ENCODE measurements at regions not wholly inside any gene's neighbourhood (a gene's known extent, or its start where the extent isn't known, plus 50 kb on each side); places are given as distances from the start of the nearest gene placed in this dataset.

- H3K9me3 ChIP-seq (ENCODE audit: low read length), result no peaks in the 10 kb centered on the region
- peaks cover 18 to 45% of the 10 kb centered on the region in 2 donors for H3K27me3 ChIP-seq (ENCODE audit: control insufficient read depth in 1 of 2, insufficient read depth in 2 of 2, low read length in 2 of 2)
- no peak overlapping the region for H3K27ac ChIP-seq (ENCODE audit: low read depth, low read length)
- H3K4me3 ChIP-seq (ENCODE audit: low read depth in 1 of 2, low read length in 2 of 2), result no peak overlapping the region
- H3K36me3 ChIP-seq (ENCODE audit: insufficient read depth, low read length), result no peaks in the 10 kb centered on the region
- no peaks in the 10 kb centered on the region for H3K4me1 ChIP-seq (ENCODE audit: insufficient read depth, low read length)
- no peak overlapping the region for H3K9ac ChIP-seq (ENCODE audit: low read length)
Measured at GRCh38 chr14:101457301-101457935, 103.9 kb upstream of the DIO3 start.

GRCh38 chr14:101457936-101458740, 103.2 kb upstream of the DIO3 start:
- Histone ChIP-seq H3K36me3 (ENCODE audit: insufficient read depth, low read length) (no peaks in the 10 kb centered on the region), H3K4me1 (ENCODE audit: insufficient read depth, low read length) (no peaks in the 10 kb centered on the region), H3K4me3 (ENCODE audit: low read depth in 1 of 2, low read length in 2 of 2) (no peak overlapping the region), H3K27me3 (ENCODE audit: control insufficient read depth in 1 of 2, insufficient read depth in 2 of 2, low read length in 2 of 2) (peaks cover 18 to 45% of the 10 kb centered on the region in 2 donors), H3K27ac (ENCODE audit: low read depth, low read length) (no peak overlapping the region), H3K9me3 (ENCODE audit: low read length) (no peaks in the 10 kb centered on the region), H3K9ac (ENCODE audit: low read length) (no peak overlapping the region)

- Histone ChIP-seq H3K9me3 (ENCODE audit: low read length) (no peaks in the 10 kb centered on the region), H3K4me3 (ENCODE audit: low read depth in 1 of 2, low read length in 2 of 2) (no peak overlapping the region), H3K9ac (ENCODE audit: low read length) (no peak overlapping the region), H3K36me3 (ENCODE audit: insufficient read depth, low read length) (no peaks in the 10 kb centered on the region), H3K4me1 (ENCODE audit: insufficient read depth, low read length) (no peaks in the 10 kb centered on the region), H3K27ac (ENCODE audit: low read depth, low read length) (no peak overlapping the region), H3K27me3 (ENCODE audit: control insufficient read depth in 1 of 2, insufficient read depth in 2 of 2, low read length in 2 of 2) (peaks cover 18 to 45% of the 10 kb centered on the region in 2 donors)
Measured at GRCh38 chr14:101458741-101459550, 102.3 kb upstream of the DIO3 start.

- Histone ChIP-seq H3K4me1 (ENCODE audit: insufficient read depth, low read length) (no peaks in the 10 kb centered on the region), H3K36me3 (ENCODE audit: insufficient read depth, low read length) (no peaks in the 10 kb centered on the region), H3K4me3 (ENCODE audit: low read depth in 1 of 2, low read length in 2 of 2) (no peak overlapping the region), H3K9me3 (ENCODE audit: low read length) (no peaks in the 10 kb centered on the region), H3K9ac (ENCODE audit: low read length) (no peak overlapping the region), H3K27me3 (ENCODE audit: control insufficient read depth in 1 of 2, insufficient read depth in 2 of 2, low read length in 2 of 2) (peaks cover 18 to 45% of the 10 kb centered on the region in 2 donors), H3K27ac (ENCODE audit: low read depth, low read length) (no peak overlapping the region)
Measured at GRCh38 chr14:101459551-101459900, 101.8 kb upstream of the DIO3 start.

GRCh38 chr14:101460521-101460920, 100.8 kb upstream of the DIO3 start:
- no peak overlapping the region for H3K4me3 ChIP-seq (ENCODE audit: low read depth in 1 of 2, low read length in 2 of 2)
- no peaks in the 10 kb centered on the region for H3K36me3 ChIP-seq (ENCODE audit: insufficient read depth, low read length)
- H3K27ac ChIP-seq (ENCODE audit: low read depth, low read length), result no peak overlapping the region
- no peak overlapping the region for H3K9ac ChIP-seq (ENCODE audit: low read length)
- no peaks in the 10 kb centered on the region for H3K9me3 ChIP-seq (ENCODE audit: low read length)
- peaks cover 18 to 45% of the 10 kb centered on the region in 2 donors for H3K27me3 ChIP-seq (ENCODE audit: control insufficient read depth in 1 of 2, insufficient read depth in 2 of 2, low read length in 2 of 2)
- no peaks in the 10 kb centered on the region for H3K4me1 ChIP-seq (ENCODE audit: insufficient read depth, low read length)

GRCh38 chr14:101460986-101461750, 100.1 kb upstream of the DIO3 start:
- no peaks in the 10 kb centered on the region for H3K9me3 ChIP-seq (ENCODE audit: low read length)
- no peak overlapping the region for H3K27ac ChIP-seq (ENCODE audit: low read depth, low read length)
- H3K36me3 ChIP-seq (ENCODE audit: insufficient read depth, low read length), result no peaks in the 10 kb centered on the region
- H3K27me3 ChIP-seq (ENCODE audit: control insufficient read depth in 1 of 2, insufficient read depth in 2 of 2, low read length in 2 of 2), result peaks cover 18 to 45% of the 10 kb centered on the region in 2 donors
- no peak overlapping the region for H3K9ac ChIP-seq (ENCODE audit: low read length)
- H3K4me3 ChIP-seq (ENCODE audit: low read depth in 1 of 2, low read length in 2 of 2), result no peak overlapping the region
- no peaks in the 10 kb centered on the region for H3K4me1 ChIP-seq (ENCODE audit: insufficient read depth, low read length)

GRCh38 chr14:101461891-101462290, 99.4 kb upstream of the DIO3 start:
- Histone ChIP-seq H3K27me3 (ENCODE audit: control insufficient read depth in 1 of 2, insufficient read depth in 2 of 2, low read length in 2 of 2) (peaks cover 18 to 37% of the 10 kb centered on the region in 2 donors), H3K27ac (ENCODE audit: low read depth, low read length) (no peak overlapping the region), H3K9me3 (ENCODE audit: low read length) (no peaks in the 10 kb centered on the region), H3K9ac (ENCODE audit: low read length) (no peak overlapping the region), H3K36me3 (ENCODE audit: insufficient read depth, low read length) (no peaks in the 10 kb centered on the region), H3K4me1 (ENCODE audit: insufficient read depth, low read length) (no peaks in the 10 kb centered on the region), H3K4me3 (ENCODE audit: low read depth in 1 of 2, low read length in 2 of 2) (no peak overlapping the region)

- Histone ChIP-seq H3K4me3 (ENCODE audit: low read depth in 1 of 2, low read length in 2 of 2) (no peak overlapping the region), H3K27me3 (ENCODE audit: control insufficient read depth in 1 of 2, insufficient read depth in 2 of 2, low read length in 2 of 2) (peaks cover 18 to 31% of the 10 kb centered on the region in 2 donors)
Measured at GRCh38 chr14:101462726-101463565, 98.3 kb upstream of the DIO3 start.

GRCh38 chr14:101463566-101464171, 97.6 kb upstream of the DIO3 start:
- Histone ChIP-seq H3K27ac (ENCODE audit: low read depth, low read length) (no peak overlapping the region), H3K4me3 (ENCODE audit: low read depth in 1 of 2, low read length in 2 of 2) (no peak overlapping the region)

More at GRCh38 chr14:101462726-101463565, 98.3 kb upstream of the DIO3 start:
- Histone ChIP-seq H3K9me3 (ENCODE audit: low read length) (no peaks in the 10 kb centered on the region), H3K9ac (ENCODE audit: low read length) (no peak overlapping the region), H3K36me3 (ENCODE audit: insufficient read depth, low read length) (no peaks in the 10 kb centered on the region), H3K27ac (ENCODE audit: low read depth, low read length) (no peak overlapping the region), H3K4me1 (ENCODE audit: insufficient read depth, low read length) (no peaks in the 10 kb centered on the region)

GRCh38 chr14:101464310-101464983, 96.8 kb upstream of the DIO3 start:
- Histone ChIP-seq H3K9me3 (ENCODE audit: low read length) (no peaks in the 10 kb centered on the region), H3K27ac (ENCODE audit: low read depth, low read length) (no peak overlapping the region), H3K36me3 (ENCODE audit: insufficient read depth, low read length) (no peaks in the 10 kb centered on the region), H3K9ac (ENCODE audit: low read length) (no peak overlapping the region), H3K27me3 (ENCODE audit: control insufficient read depth in 1 of 2, insufficient read depth in 2 of 2, low read length in 2 of 2) (peaks cover 11 to 16% of the 10 kb centered on the region in 2 donors), H3K4me3 (ENCODE audit: low read depth in 1 of 2, low read length in 2 of 2) (no peak overlapping the region), H3K4me1 (ENCODE audit: insufficient read depth, low read length) (no peaks in the 10 kb centered on the region)

More at GRCh38 chr14:101463566-101464171, 97.6 kb upstream of the DIO3 start:
- no peaks in the 10 kb centered on the region for H3K9me3 ChIP-seq (ENCODE audit: low read length)
- H3K4me1 ChIP-seq (ENCODE audit: insufficient read depth, low read length), result no peaks in the 10 kb centered on the region
- H3K9ac ChIP-seq (ENCODE audit: low read length), result no peak overlapping the region
- H3K27me3 ChIP-seq (ENCODE audit: control insufficient read depth in 1 of 2, insufficient read depth in 2 of 2, low read length in 2 of 2), result peaks cover 15 to 24% of the 10 kb centered on the region in 2 donors
- H3K36me3 ChIP-seq (ENCODE audit: insufficient read depth, low read length), result no peaks in the 10 kb centered on the region
